Endodermal cell (in vitro differentiated cells): ENCODE measurements at regions not wholly inside any gene's neighbourhood (a gene's known extent, or its start where the extent isn't known, plus 50 kb on each side); places are given as distances from the start of the nearest gene placed in this dataset.

Experiments
- DNase-seq: peaks from one replicate; pipeline ENCODE4 v3.0.0-alpha.2; 2017
- H3K27ac ChIP-seq: 2 replicates; pipeline ENCODE4 v1.5.1; 2013; ENCODE audit warnings: mild to moderate bottlenecking, low read depth, low read length, moderate library complexity
- H3K27me3 ChIP-seq: 2 replicates; pipeline ENCODE4 v1.6.1; 2013; ENCODE audit warnings: mild to moderate bottlenecking, low read length, moderate library complexity; ENCODE audit not compliant: insufficient read depth, control insufficient read depth, poor library complexity, severe bottlenecking
- H3K36me3 ChIP-seq: 2 replicates; pipeline ENCODE4 v1.7.0; 2013; ENCODE audit warnings: mild to moderate bottlenecking, low read length, moderate library complexity; ENCODE audit not compliant: control insufficient read depth, insufficient read depth
- H3K4me1 ChIP-seq: one replicate; pipeline ENCODE4 v1.7.0; 2013; ENCODE audit warnings: low read length; ENCODE audit not compliant: control insufficient read depth, insufficient read depth
- H3K4me3 ChIP-seq: 2 replicates; pipeline ENCODE4 v1.5.1; 2013; ENCODE audit warnings: mild to moderate bottlenecking, low read length, moderate library complexity
- H3K9ac ChIP-seq: 2 replicates; pipeline ENCODE4 v1.6.1; 2013; ENCODE audit warnings: mild to moderate bottlenecking, low read length, moderate library complexity; ENCODE audit not compliant: poor library complexity, severe bottlenecking; ENCODE audit errors: extremely low read depth
- H3K9me3 ChIP-seq: 2 replicates; pipeline ENCODE4 v1.6.1; 2013; ENCODE audit warnings: mild to moderate bottlenecking, low read length, moderate library complexity; ENCODE audit not compliant: control insufficient read depth
- H3K27ac Mint-ChIP-seq: 2 replicates; pipeline ENCODE4 v1.8.0; 2020; ENCODE audit warnings: mixed read lengths
- H3K27me3 Mint-ChIP-seq: 2 replicates; pipeline ENCODE4 v1.8.0; 2021; ENCODE audit warnings: mild to moderate bottlenecking, mixed read lengths; ENCODE audit not compliant: insufficient read depth
- H3K36me3 Mint-ChIP-seq: 2 replicates; pipeline ENCODE4 v1.8.0; 2020; ENCODE audit warnings: low read depth, mixed read lengths
- H3K4me1 Mint-ChIP-seq: 2 replicates; pipeline ENCODE4 v1.8.0; 2020; ENCODE audit warnings: mixed read lengths
- H3K4me3 Mint-ChIP-seq: 2 replicates; pipeline ENCODE4 v1.8.0; 2020; ENCODE audit warnings: mild to moderate bottlenecking, moderate library complexity, mixed read lengths
- H3K9me3 Mint-ChIP-seq: 2 replicates; pipeline ENCODE4 v1.8.0; 2020; ENCODE audit warnings: mild to moderate bottlenecking, mixed read lengths
- CTCF ChIP-seq: fragments of 200-600 bp; sonication (generic); conservative IDR thresholded peaks from 2 replicates; pipeline ENCODE4 v1.5.0; 2021; ENCODE audit warnings: antibody characterized with exemption, mild to moderate bottlenecking
- WGBS, 2 experiments: methylation state at CpG; one replicate each; pipeline versions ENCODE4 v1.1.5 to v1.1.7; 2013; ENCODE audit warnings: missing lambda C conversion rate in 2 of 2, mixed read lengths in 1 of 2; ENCODE audit not compliant: insufficient coverage in 1 of 2, insufficient read length in 1 of 2; 5-methylcytosine and 5-hydroxymethylcytosine counted together

GRCh38 chr2:56715683-56716082 is 531.9 kb downstream of the CCDC85A start:
- no peak for TF ChIP-seq CTCF
- Mint-ChIP-seq H3K27me3 (no peaks in the 10 kb centered on the region), H3K4me1 (no peaks in the 10 kb centered on the region), H3K9me3 (peaks cover 23% of the 10 kb centered on the region), H3K4me3 (no peak overlapping the region), H3K27ac (no peak overlapping the region), H3K36me3 (no peaks in the 10 kb centered on the region)
- Histone ChIP-seq H3K27me3 (no peaks in the 10 kb centered on the region), H3K27ac (no peak overlapping the region), H3K4me3 (no peak overlapping the region), H3K9me3 (no peaks in the 10 kb centered on the region), H3K9ac (no peak overlapping the region), H3K36me3 (no peaks in the 10 kb centered on the region), H3K4me1 (no peaks in the 10 kb centered on the region)
- 79 to 80% methylated on average over 3 of the region's 3 CpGs for WGBS, 2 experiments
- no peak for DNase-seq

GRCh38 chr2:56718413-56718812 is 534.6 kb downstream of the CCDC85A start:
- DNase-seq = no peak
- TF ChIP-seq CTCF = no peak
- Histone ChIP-seq H3K27ac (no peak overlapping the region), H3K27me3 (no peaks in the 10 kb centered on the region), H3K36me3 (no peaks in the 10 kb centered on the region), H3K9ac (no peak overlapping the region), H3K4me1 (no peaks in the 10 kb centered on the region), H3K9me3 (no peaks in the 10 kb centered on the region), H3K4me3 (no peak overlapping the region)
- Mint-ChIP-seq H3K27me3 (no peaks in the 10 kb centered on the region), H3K4me1 (no peaks in the 10 kb centered on the region), H3K36me3 (no peaks in the 10 kb centered on the region), H3K4me3 (no peak overlapping the region), H3K27ac (no peak overlapping the region), H3K9me3 (peaks cover 38% of the 10 kb centered on the region)
- WGBS, 2 experiments = 90 to 96% methylated on average over 3 to 4 of the region's 4 CpGs

- no peak for DNase-seq
- H3K4me1 Mint-ChIP-seq = no peaks in the 10 kb centered on the region
- H3K9ac ChIP-seq = no peak overlapping the region
- H3K27me3 ChIP-seq = no peaks in the 10 kb centered on the region
- no peak overlapping the region for H3K4me3 Mint-ChIP-seq
- no peak overlapping the region for H3K27ac Mint-ChIP-seq
- no peaks in the 10 kb centered on the region for H3K36me3 ChIP-seq
- H3K27me3 Mint-ChIP-seq = no peaks in the 10 kb centered on the region
- WGBS, 2 experiments = 85 to 86% methylated on average over 1 of the region's 1 CpG
- H3K4me1 ChIP-seq = no peaks in the 10 kb centered on the region
- TF ChIP-seq CTCF = no peak
- H3K27ac ChIP-seq = no peak overlapping the region
- no peak overlapping the region for H3K4me3 ChIP-seq
- H3K9me3 ChIP-seq = peaks cover 17% of the 10 kb centered on the region
- no peaks in the 10 kb centered on the region for H3K36me3 Mint-ChIP-seq
- H3K9me3 Mint-ChIP-seq = peaks cover 34% of the 10 kb centered on the region
Measured at GRCh38 chr2:56729212-56729611, 545.4 kb downstream of the CCDC85A start.
